Epithelial cell of esophagus (primary cell): ENCODE measurements at regions not wholly inside any gene's neighbourhood (a gene's known extent, or its start where the extent isn't known, plus 50 kb on each side); places are given as distances from the start of the nearest gene placed in this dataset.

Experiments
- DNase-seq: peaks from one replicate; pipeline ENCODE4 v3.0.0; 2010; ENCODE audit warnings: low read depth
- H3K4me3 ChIP-seq: 2 replicates; pipeline ENCODE4 v1.5.1; 2011; ENCODE audit warnings: mild to moderate bottlenecking, low read length, control low read depth
- CTCF ChIP-seq: IDR thresholded peaks from 2 replicates; pipeline ENCODE4 v1.5.1; 2011; ENCODE audit warnings: low read depth, mild to moderate bottlenecking, low read length, control low read depth, inconsistent platforms; ENCODE audit not compliant: insufficient read depth; ENCODE audit errors: missing control alignments

GRCh38 chr20:22914291-22914690, 120.8 kb upstream of the SSTR4 start:
- no peak for DNase-seq
- no peak for TF ChIP-seq CTCF
- H3K4me3 ChIP-seq, result no peak overlapping the region

- no peak for TF ChIP-seq CTCF
- no peak overlapping the region for H3K4me3 ChIP-seq
- no peak for DNase-seq
Measured at GRCh38 chr20:22915512-22915911, 119.6 kb upstream of the SSTR4 start.

GRCh38 chr20:22916021-22916842, 118.9 kb upstream of the SSTR4 start:
- DNase-seq, result no peak
- no peak for TF ChIP-seq CTCF
- H3K4me3 ChIP-seq, result no peak overlapping the region

- no peak overlapping the region for H3K4me3 ChIP-seq
- no peak for TF ChIP-seq CTCF
- no peak for DNase-seq
Measured at GRCh38 chr20:22918286-22918983, 116.7 kb upstream of the SSTR4 start.

DNA sequence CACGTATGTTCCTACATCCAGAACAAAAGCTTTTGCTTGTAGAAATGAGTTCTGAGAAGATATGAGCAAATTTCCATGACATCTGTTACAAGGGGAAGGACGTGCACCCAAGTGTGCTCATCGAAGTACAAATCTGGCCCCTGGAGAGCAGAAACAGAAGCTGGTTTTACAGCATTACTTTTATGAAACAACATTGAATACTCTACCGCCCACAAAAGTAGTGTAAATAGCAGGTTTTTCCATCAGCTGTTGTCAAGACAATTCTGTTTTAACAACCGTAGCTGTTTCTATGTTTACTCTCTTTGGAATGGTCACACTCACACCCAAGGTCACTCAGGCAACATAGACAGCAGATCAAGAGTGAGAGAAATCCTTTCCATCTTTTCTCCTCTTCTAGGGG, 114.2 kb upstream of the SSTR4 start:
- no peak overlapping the region for H3K4me3 ChIP-seq
- no peak for DNase-seq
- TF ChIP-seq CTCF, result no peak

DNA sequence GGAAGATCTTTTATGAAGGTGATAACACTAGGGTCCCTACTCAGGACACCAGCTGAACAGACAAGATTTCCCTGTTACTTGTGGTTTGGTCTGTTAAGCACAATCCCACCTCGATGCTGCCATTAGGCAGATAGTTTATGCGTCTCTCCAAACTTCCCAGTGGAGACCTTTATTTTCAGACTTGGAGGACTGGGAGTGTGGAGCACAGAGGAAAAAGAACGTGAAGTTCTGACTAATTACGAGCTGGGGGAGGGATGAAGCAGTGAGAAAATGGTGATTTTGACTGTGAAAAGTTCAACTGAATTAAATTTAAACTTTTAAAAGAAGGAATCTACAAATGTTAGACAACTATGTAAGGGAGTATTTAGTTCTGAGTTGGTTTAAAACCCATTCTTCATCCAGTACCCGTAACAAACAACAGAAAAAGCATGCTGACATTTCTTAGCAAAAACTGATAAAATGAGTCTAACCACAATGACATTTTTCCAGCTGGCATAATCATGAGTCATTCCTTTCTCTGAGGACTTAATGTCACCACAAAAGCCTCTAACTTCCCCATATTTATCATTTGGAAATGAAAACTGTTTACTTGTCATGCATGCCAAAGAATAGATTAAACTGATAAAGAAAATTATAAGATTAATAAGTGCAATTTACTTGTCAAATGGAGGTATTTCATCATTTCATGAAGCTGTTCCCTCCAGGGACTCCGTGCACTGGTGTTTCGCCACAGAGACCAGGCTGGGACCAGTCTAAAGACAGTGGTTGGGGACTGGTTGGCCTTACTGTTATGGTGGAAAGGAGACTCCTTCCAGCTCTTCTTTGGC, 113.3 kb upstream of the SSTR4 start:
- no peak overlapping the region for H3K4me3 ChIP-seq
- TF ChIP-seq CTCF, result no peak
- peak; percentile 43 for DNase-seq
